SK-N-MC (cell line): ENCODE measurements at regions not wholly inside any gene's neighbourhood (a gene's known extent, or its start where the extent isn't known, plus 50 kb on each side); places are given as distances from the start of the nearest gene placed in this dataset.

ENCODE experiments used
- EZH2 ChIP-seq: fragments of 200-600 bp; sonication (generic); IDR thresholded peaks from one replicate; pipeline ENCODE4 v1.6.1; 2017; ENCODE audit warnings: antibody characterized with exemption
- FOXP2 ChIP-seq: optimal IDR thresholded peaks from 2 replicates; pipeline ENCODE3; 2011; ENCODE audit warnings: mild to moderate bottlenecking, moderate library complexity; ENCODE audit not compliant: insufficient read depth; ENCODE audit errors: extremely low read length, control extremely low read depth
- POLR2AphosphoS5 ChIP-seq: IDR thresholded peaks from 2 replicates; pipeline ENCODE4 v1.6.1; 2012; ENCODE audit warnings: mild to moderate bottlenecking, low read depth, low read length, borderline replicate concordance

- TF ChIP-seq EZH2 (no peak), POLR2AphosphoS5 (no peak), FOXP2 (no peak)
Observed at GRCh38 chr11:25271301-25271700, 774.4 kb downstream of the LUZP2 start.
